Fibroblast of peridontal ligament (primary cell): ENCODE measurements at regions not wholly inside any gene's neighbourhood (a gene's known extent, or its start where the extent isn't known, plus 50 kb on each side); places are given as distances from the start of the nearest gene placed in this dataset.

ENCODE experiments used
- DNase-seq: peaks from one replicate; pipeline ENCODE4 v3.0.0-alpha.2; 2010; ENCODE audit errors: extremely low read depth

GRCh38 chr3:161444694-161445077 lies 51.9 kb upstream of the OTOL1 start:
- no peak for DNase-seq

- DNase-seq = no peak
Measured at GRCh38 chr3:161443921-161444693, 52.5 kb upstream of the OTOL1 start.

- no peak for DNase-seq
Measured at GRCh38 chr3:161430307-161430706, 59.0 kb upstream of the SPTSSB start.

- DNase-seq = no peak
Measured at GRCh38 chr3:161427347-161427746, 56.0 kb upstream of the SPTSSB start.

GRCh38 chr3:161426758-161427157 lies 55.4 kb upstream of the SPTSSB start:
- no peak for DNase-seq

GRCh38 chr3:161423911-161424522 lies 52.7 kb upstream of the SPTSSB start:
- DNase-seq = peak; percentile 73

- no peak for DNase-seq
Measured at GRCh38 chr3:161422171-161422700, 50.9 kb upstream of the SPTSSB start.
